ENCODE measurements at regions not wholly inside any gene's neighbourhood (a gene's known extent, or its start where the extent isn't known, plus 50 kb on each side); places are given as distances from the start of the nearest gene placed in this dataset.

DNA sequence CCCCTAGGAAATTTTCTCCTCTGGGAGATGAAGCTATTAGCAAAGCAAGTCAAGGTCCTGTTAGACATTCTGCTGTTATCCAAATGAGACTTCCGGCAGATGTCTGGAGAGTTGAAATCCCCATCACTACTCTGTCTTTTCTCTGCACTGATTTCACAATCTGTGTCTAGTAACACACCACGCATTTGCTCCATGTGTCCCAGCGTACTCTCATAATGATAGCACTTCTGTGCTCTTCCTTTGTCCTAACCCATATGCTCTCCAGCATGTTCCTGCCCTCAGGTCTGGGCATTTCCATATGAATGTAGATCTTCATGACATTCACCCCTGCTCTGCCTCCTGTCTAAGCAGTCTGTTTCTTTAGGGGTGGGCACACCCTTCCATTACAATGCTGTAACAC lies 1949.0 kb upstream of the WWC1 start:
- no CpG with 5 or more reads among the region's 3 CpGs for WGBS (ENCODE audit: insufficient coverage, insufficient read length)
- no peak for DNase-seq (ENCODE audit: low read depth, low spot score)
- Histone ChIP-seq H3K27me3 (ENCODE audit: control insufficient read depth, insufficient read depth, low read length) (no peaks in the 10 kb centered on the region), H3K4me3 (ENCODE audit: low read length) (no peak overlapping the region), H3K9me3 (ENCODE audit: control insufficient read depth, insufficient read depth, low read length) (no peaks in the 10 kb centered on the region), H3K4me1 (ENCODE audit: control insufficient read depth, insufficient read depth, low read length) (peaks cover 5% of the 10 kb centered on the region; the same call in 1 of the 2 replicates), H3K27ac (ENCODE audit: low read length) (no peak overlapping the region), H3K36me3 (ENCODE audit: control insufficient read depth, insufficient read depth, low read length) (no peaks in the 10 kb centered on the region)

DNA sequence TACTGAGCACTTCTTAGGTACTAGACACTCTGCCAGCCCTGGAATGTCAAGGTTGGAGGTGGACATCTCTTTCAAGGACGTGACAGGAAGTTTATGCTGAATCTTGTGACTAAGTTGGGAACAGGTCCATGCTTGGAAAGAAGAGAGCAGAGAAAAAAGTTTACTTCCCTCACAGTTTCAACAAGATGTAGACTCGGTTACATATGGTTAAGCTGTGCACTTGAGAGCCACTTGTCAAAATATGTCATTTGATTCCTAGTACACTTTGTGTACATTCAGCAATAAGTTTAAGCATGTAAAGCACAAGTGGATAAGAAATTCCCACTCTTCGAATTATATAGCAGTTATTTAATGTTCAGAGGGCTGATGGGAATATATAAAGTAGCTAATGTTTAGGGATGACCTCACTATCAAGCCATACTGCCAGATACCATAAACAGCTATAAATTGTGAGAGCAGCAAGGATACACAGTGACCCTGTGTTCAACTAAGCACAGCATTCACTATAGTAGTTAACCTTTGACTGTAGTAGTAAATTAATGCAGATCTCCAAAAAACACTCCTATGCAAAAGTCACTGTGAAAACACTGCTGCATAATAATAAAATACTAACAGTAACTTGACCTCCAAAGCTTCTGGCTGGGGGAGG lies 1944.6 kb upstream of the WWC1 start:
- no peaks in the 10 kb centered on the region for H3K9me3 ChIP-seq (ENCODE audit: control insufficient read depth, insufficient read depth, low read length)
- H3K36me3 ChIP-seq (ENCODE audit: control insufficient read depth, insufficient read depth, low read length) = no peaks in the 10 kb centered on the region
- no peak overlapping the region for H3K27ac ChIP-seq (ENCODE audit: low read length)
- WGBS (ENCODE audit: insufficient coverage, insufficient read length) = no CpG with 5 or more reads among the region's 3 CpGs
- H3K27me3 ChIP-seq (ENCODE audit: control insufficient read depth, insufficient read depth, low read length) = no peaks in the 10 kb centered on the region
- no peak overlapping the region for H3K4me3 ChIP-seq (ENCODE audit: low read length)
- no peak for DNase-seq (ENCODE audit: low read depth, low spot score)
- peaks cover 5% of the 10 kb centered on the region; the same call in 1 of the 2 replicates for H3K4me1 ChIP-seq (ENCODE audit: control insufficient read depth, insufficient read depth, low read length)

DNA sequence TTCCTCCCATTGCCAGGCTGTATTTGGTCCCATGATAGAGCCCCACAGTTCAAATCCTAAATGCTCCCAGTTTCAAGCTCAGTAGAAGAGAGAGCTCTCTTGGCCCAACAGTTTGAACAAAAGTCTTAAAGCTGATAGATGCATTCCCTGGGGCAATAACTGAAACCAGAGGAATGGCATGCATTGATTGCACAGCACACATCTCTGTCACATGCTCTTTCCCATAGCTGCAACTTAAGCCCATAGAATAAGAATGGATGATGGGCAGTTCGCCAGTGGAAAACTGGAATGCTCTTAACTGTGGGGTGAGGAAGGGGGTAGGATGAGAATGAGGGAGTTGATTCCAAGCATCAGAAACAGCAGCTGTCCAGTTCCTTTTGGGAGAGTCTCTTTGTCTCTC lies 1942.4 kb upstream of the WWC1 start:
- DNase-seq (ENCODE audit: low read depth, low spot score) = no peak
- no CpG with 5 or more reads among the region's 1 CpG for WGBS (ENCODE audit: insufficient coverage, insufficient read length)
- no peak overlapping the region for H3K4me3 ChIP-seq (ENCODE audit: low read length)
- H3K27ac ChIP-seq (ENCODE audit: low read length) = no peak overlapping the region
- no peaks in the 10 kb centered on the region; the same call in 1 of the 2 replicates for H3K4me1 ChIP-seq (ENCODE audit: control insufficient read depth, insufficient read depth, low read length)
- H3K9me3 ChIP-seq (ENCODE audit: control insufficient read depth, insufficient read depth, low read length) = no peaks in the 10 kb centered on the region
- no peaks in the 10 kb centered on the region for H3K27me3 ChIP-seq (ENCODE audit: control insufficient read depth, insufficient read depth, low read length)
- H3K36me3 ChIP-seq (ENCODE audit: control insufficient read depth, insufficient read depth, low read length) = no peaks in the 10 kb centered on the region

GRCh38 chr5:166353580-166353979 lies 1937.9 kb upstream of the WWC1 start:
- Histone ChIP-seq H3K36me3 (ENCODE audit: control insufficient read depth, insufficient read depth, low read length) (no peaks in the 10 kb centered on the region), H3K9me3 (ENCODE audit: control insufficient read depth, insufficient read depth, low read length) (no peaks in the 10 kb centered on the region), H3K27ac (ENCODE audit: low read length) (no peak overlapping the region), H3K4me3 (ENCODE audit: low read length) (no peak overlapping the region), H3K27me3 (ENCODE audit: control insufficient read depth, insufficient read depth, low read length) (no peaks in the 10 kb centered on the region), H3K4me1 (ENCODE audit: control insufficient read depth, insufficient read depth, low read length) (peaks cover 1% of the 10 kb centered on the region; the same call in 1 of the 2 replicates)
- no peak for DNase-seq (ENCODE audit: low read depth, low spot score)
- WGBS (ENCODE audit: insufficient coverage, insufficient read length) = no CpG with 5 or more reads among the region's 2 CpGs

- DNase-seq (ENCODE audit: low read depth, low spot score) = no peak
- Histone ChIP-seq H3K4me1 (ENCODE audit: control insufficient read depth, insufficient read depth, low read length) (peaks cover 1% of the 10 kb centered on the region; the same call in 1 of the 2 replicates), H3K4me3 (ENCODE audit: low read length) (no peak overlapping the region), H3K27me3 (ENCODE audit: control insufficient read depth, insufficient read depth, low read length) (no peaks in the 10 kb centered on the region), H3K36me3 (ENCODE audit: control insufficient read depth, insufficient read depth, low read length) (no peaks in the 10 kb centered on the region), H3K27ac (ENCODE audit: low read length) (no peak overlapping the region), H3K9me3 (ENCODE audit: control insufficient read depth, insufficient read depth, low read length) (no peaks in the 10 kb centered on the region)
- no CpG with 5 or more reads among the region's 1 CpG for WGBS (ENCODE audit: insufficient coverage, insufficient read length)
These were observed 1937.1 kb upstream of the WWC1 start for GRCh38 chr5:166354332-166354731.

DNA sequence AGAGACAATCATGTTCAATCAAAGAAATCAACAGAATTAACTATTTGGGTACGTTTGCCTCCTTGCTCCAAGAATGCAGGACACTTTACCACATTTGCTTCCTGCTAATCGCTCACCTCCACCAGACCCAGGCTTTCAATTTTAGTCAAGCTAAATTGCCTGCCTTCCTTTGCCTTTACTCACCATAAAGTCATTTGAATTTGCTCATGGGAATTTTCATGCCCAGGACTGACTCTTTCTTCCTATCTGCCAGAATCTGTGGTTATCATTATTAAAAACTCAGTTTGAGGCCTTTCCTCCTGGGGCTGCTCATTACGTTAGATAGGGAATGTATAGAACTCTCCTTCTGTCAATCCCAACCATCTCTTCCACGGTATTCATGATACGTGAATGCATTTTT lies 1935.3 kb upstream of the WWC1 start:
- no peak overlapping the region for H3K4me3 ChIP-seq (ENCODE audit: low read length)
- no CpG with 5 or more reads among the region's 5 CpGs for WGBS (ENCODE audit: insufficient coverage, insufficient read length)
- no peak for DNase-seq (ENCODE audit: low read depth, low spot score)
- H3K4me1 ChIP-seq (ENCODE audit: control insufficient read depth, insufficient read depth, low read length) = peaks cover 1% of the 10 kb centered on the region; the same call in 1 of the 2 replicates
- no peaks in the 10 kb centered on the region for H3K9me3 ChIP-seq (ENCODE audit: control insufficient read depth, insufficient read depth, low read length)
- no peak overlapping the region for H3K27ac ChIP-seq (ENCODE audit: low read length)
- H3K36me3 ChIP-seq (ENCODE audit: control insufficient read depth, insufficient read depth, low read length) = no peaks in the 10 kb centered on the region
- no peaks in the 10 kb centered on the region for H3K27me3 ChIP-seq (ENCODE audit: control insufficient read depth, insufficient read depth, low read length)

DNA sequence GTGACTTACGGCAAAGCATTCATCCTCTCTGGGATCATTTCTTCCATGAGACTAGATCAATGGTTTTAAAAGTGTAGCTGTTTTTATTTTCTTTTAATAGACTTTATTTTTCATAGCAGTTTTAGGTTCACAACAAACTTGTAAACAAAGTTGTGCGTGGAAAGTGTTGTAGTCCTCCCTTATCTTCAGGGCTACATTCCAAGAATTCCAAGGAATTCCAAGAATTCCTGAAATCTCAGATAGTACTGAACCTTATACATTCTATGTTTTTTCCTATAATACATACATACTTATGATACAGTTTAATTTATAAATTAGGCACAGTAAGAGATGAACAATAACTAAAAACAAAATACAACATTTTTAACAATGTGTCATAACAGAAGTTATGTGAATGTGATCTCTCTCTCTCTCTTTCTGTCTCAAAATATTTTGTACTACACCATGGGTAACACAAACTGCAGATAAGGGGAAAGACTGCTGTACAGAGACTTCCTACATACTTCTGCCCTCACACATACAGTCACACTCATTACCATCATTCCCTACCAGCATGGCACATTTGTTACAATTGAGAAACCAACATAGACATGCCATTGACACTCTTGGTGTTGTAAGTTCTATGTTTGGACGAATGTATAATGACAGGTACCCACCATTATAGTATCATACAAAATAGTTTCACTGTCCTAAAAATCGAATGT lies 1933.2 kb upstream of the WWC1 start:
- Histone ChIP-seq H3K4me3 (ENCODE audit: low read length) (no peak overlapping the region), H3K36me3 (ENCODE audit: control insufficient read depth, insufficient read depth, low read length) (no peaks in the 10 kb centered on the region), H3K27me3 (ENCODE audit: control insufficient read depth, insufficient read depth, low read length) (no peaks in the 10 kb centered on the region), H3K9me3 (ENCODE audit: control insufficient read depth, insufficient read depth, low read length) (no peaks in the 10 kb centered on the region), H3K4me1 (ENCODE audit: control insufficient read depth, insufficient read depth, low read length) (peaks cover 1% of the 10 kb centered on the region; the same call in 1 of the 2 replicates), H3K27ac (ENCODE audit: low read length) (no peak overlapping the region)
- no peak for DNase-seq (ENCODE audit: low read depth, low spot score)
- WGBS (ENCODE audit: insufficient coverage, insufficient read length) = no CpG with 5 or more reads among the region's 4 CpGs

DNA sequence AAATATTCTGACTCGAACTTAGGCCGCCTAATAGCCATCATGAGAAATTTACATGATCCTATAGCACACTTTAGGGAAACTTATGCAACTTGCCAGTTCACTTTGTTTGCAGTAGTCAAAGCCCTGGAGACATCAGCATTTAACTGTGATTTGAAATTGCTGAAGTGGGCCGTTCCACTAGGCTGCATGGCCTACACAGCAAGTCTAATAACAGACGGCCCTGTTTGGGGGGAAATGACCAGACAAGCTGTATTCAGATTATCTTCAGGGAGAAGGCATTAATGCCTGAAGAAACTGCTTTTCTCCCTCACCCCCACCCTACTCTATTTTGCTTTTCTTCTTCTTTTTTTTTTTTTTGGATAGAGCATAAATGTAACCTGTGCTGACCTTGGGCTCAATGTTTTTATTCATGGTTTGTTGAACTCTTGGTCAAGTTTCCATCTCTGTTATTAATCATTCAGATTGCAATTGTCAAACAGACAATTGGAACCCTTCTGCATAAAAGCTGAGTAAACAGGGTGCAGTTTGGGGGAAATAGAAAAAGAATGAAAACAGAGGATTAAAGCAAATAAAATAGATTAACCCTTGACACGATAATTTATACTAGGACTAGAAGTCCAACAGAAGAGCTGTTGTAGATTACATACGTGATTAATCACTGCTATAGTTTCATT lies 1928.2 kb upstream of the WWC1 start:
- no peak overlapping the region for H3K27ac ChIP-seq (ENCODE audit: low read length)
- H3K9me3 ChIP-seq (ENCODE audit: control insufficient read depth, insufficient read depth, low read length) = no peaks in the 10 kb centered on the region
- no peaks in the 10 kb centered on the region for H3K36me3 ChIP-seq (ENCODE audit: control insufficient read depth, insufficient read depth, low read length)
- no CpG with 5 or more reads among the region's 6 CpGs for WGBS (ENCODE audit: insufficient coverage, insufficient read length)
- H3K4me3 ChIP-seq (ENCODE audit: low read length) = no peak overlapping the region
- H3K4me1 ChIP-seq (ENCODE audit: control insufficient read depth, insufficient read depth, low read length) = peaks cover 1% of the 10 kb centered on the region; the same call in 1 of the 2 replicates
- H3K27me3 ChIP-seq (ENCODE audit: control insufficient read depth, insufficient read depth, low read length) = no peaks in the 10 kb centered on the region
- DNase-seq (ENCODE audit: low read depth, low spot score) = no peak

- DNase-seq (ENCODE audit: low read depth, low spot score) = no peak
- H3K27ac ChIP-seq (ENCODE audit: low read length) = no peak overlapping the region
- 100% methylated on average over 1 of the region's 4 CpGs for WGBS (ENCODE audit: insufficient coverage, insufficient read length)
- no peaks in the 10 kb centered on the region for H3K36me3 ChIP-seq (ENCODE audit: control insufficient read depth, insufficient read depth, low read length)
- no peaks in the 10 kb centered on the region; the same call in 1 of the 2 replicates for H3K4me1 ChIP-seq (ENCODE audit: control insufficient read depth, insufficient read depth, low read length)
- no peak overlapping the region for H3K4me3 ChIP-seq (ENCODE audit: low read length)
- H3K9me3 ChIP-seq (ENCODE audit: control insufficient read depth, insufficient read depth, low read length) = no peaks in the 10 kb centered on the region
- H3K27me3 ChIP-seq (ENCODE audit: control insufficient read depth, insufficient read depth, low read length) = no peaks in the 10 kb centered on the region
These were observed 1926.3 kb upstream of the WWC1 start for GRCh38 chr5:166365164-166365563.

DNA sequence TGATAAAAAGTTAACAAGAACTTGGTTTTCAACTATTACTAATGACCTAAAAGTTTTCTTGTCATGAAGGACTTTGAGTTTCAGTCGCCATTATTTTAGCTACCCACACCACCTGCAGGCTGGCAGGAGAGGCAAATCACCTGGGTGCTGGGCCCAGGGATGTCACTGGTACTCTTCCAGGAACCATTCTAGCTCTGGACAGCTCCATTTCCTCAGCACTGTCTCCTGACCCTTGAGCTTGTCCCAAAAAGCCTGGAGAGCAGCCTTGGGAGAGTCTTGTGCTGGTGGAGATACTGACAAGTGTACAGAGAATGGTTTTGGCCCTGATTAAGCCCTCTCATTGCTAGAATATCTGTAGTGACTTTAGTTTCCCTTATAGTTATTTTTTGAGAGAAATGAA lies 1924.1 kb upstream of the WWC1 start:
- H3K9me3 ChIP-seq (ENCODE audit: control insufficient read depth, insufficient read depth, low read length) = no peaks in the 10 kb centered on the region
- WGBS (ENCODE audit: insufficient coverage, insufficient read length) = no CpG with 5 or more reads among the region's 1 CpG
- H3K27ac ChIP-seq (ENCODE audit: low read length) = no peak overlapping the region
- H3K4me3 ChIP-seq (ENCODE audit: low read length) = no peak overlapping the region
- no peak for DNase-seq (ENCODE audit: low read depth, low spot score)
- no peaks in the 10 kb centered on the region for H3K36me3 ChIP-seq (ENCODE audit: control insufficient read depth, insufficient read depth, low read length)
- H3K4me1 ChIP-seq (ENCODE audit: control insufficient read depth, insufficient read depth, low read length) = no peaks in the 10 kb centered on the region; the same call in 1 of the 2 replicates
- H3K27me3 ChIP-seq (ENCODE audit: control insufficient read depth, insufficient read depth, low read length) = no peaks in the 10 kb centered on the region
